HepG2 (cell line): ENCODE measurements at regions not wholly inside any gene's neighbourhood (a gene's known extent, or its start where the extent isn't known, plus 50 kb on each side); places are given as distances from the start of the nearest gene placed in this dataset.

Source experiments
- ATAC-seq: fragments of 200-7000 bp; cut with Tn5 transposase; 3 replicates; pipeline ENCODE4 v1.9.1; 2020; ENCODE audit warnings: mild to moderate bottlenecking, moderate library complexity
- BruUV-seq: library from RNA; stranded (reverse); fragments of 400-500 nt; replicated peaks from 2 replicates; lab custom pipeline; 2021; lab: Mats Ljungman, UMichigan
- CTCF ChIA-PET: fragments of 300-600 bp; formaldehyde crosslinking; extraction: SDS; loops from one replicate; lab custom pipeline; 2021; ENCODE audit warnings: low total read pairs, inconsistent platforms, low intra/inter-chr PET ratio; lab: Yijun Ruan, JAX
- POLR2A ChIA-PET: fragments of 350-600 bp; sonication (Branson Sonifier 250); formaldehyde crosslinking; loops from one replicate; lab custom pipeline; 2020; ENCODE audit warnings: antibody characterized with exemption, inconsistent platforms; lab: Yijun Ruan, JAX
- DNase-seq: peaks from one replicate; pipeline ENCODE4 v3.0.0-alpha.2; 2015; ENCODE audit warnings: low spot score
- FAIRE-seq: peaks from 3 replicates; lab custom pipeline; 2011; peaks lifted over from hg19 to GRCh38; lab: Jason Lieb, UNC
- H2AFZ ChIP-seq: one replicate; pipeline ENCODE4 v1.6.1; 2011; ENCODE audit warnings: low read length, inconsistent platforms
- H3K27ac ChIP-seq: fragments of 300-600 bp; 3 replicates; pipeline ENCODE4 v1.8.0; 2011; ENCODE audit warnings: mixed run types, mild to moderate bottlenecking, mixed read lengths, low read length, inconsistent platforms; ENCODE audit not compliant: insufficient read depth; ENCODE audit errors: extremely low read length
- H3K27me3 ChIP-seq, 2 experiments: fragments of 200-600 bp in 1 of 2; 2 replicates in 1 of 2; 3 replicates in 1 of 2; pipeline versions ENCODE4 v1.6.0 to v1.8.0; 2011; ENCODE audit warnings: low read length in 2 of 2, mild to moderate bottlenecking in 2 of 2, moderate library complexity in 2 of 2, inconsistent platforms in 1 of 2; ENCODE audit not compliant: insufficient read depth in 2 of 2, control insufficient read depth in 1 of 2
- H3K36me3 ChIP-seq, 2 experiments: fragments of 200-600 bp in 1 of 2; replicated peaks in 1 of 2; 2 replicates in 1 of 2; 3 replicates in 1 of 2; pipeline versions ENCODE4 v1.5.1 to v1.8.0; 2011; ENCODE audit warnings: low read length in 2 of 2, inconsistent platforms in 1 of 2; ENCODE audit not compliant: insufficient read depth in 2 of 2, control insufficient read depth in 1 of 2
- H3K4me1 ChIP-seq: 2 replicates; pipeline ENCODE4 v1.5.1; 2012; ENCODE audit warnings: low read length, inconsistent platforms; ENCODE audit not compliant: insufficient read depth
- H3K4me2 ChIP-seq: 2 replicates; pipeline ENCODE4 v1.6.0; 2011; ENCODE audit warnings: low read depth, low read length, inconsistent platforms
- H3K4me3 ChIP-seq, 3 experiments: fragments of 200-600 bp in 1 of 3; sonication (generic), shearing (Covaris generic) in 1 of 3; replicated peaks in 1 of 3; 2 replicates each; pipeline ENCODE4 v1.5.1; 2011 to 2016; ENCODE audit warnings: low read length in 3 of 3, inconsistent platforms in 2 of 3, low read depth in 2 of 3, mild to moderate bottlenecking in 2 of 3, control low read depth in 1 of 3, mixed read lengths in 1 of 3; ENCODE audit not compliant: insufficient read depth in 1 of 3
- H3K79me2 ChIP-seq: one replicate; pipeline ENCODE4 v1.6.1; 2011; ENCODE audit warnings: low read length, inconsistent platforms; ENCODE audit not compliant: insufficient read depth
- H3K9ac ChIP-seq: 2 replicates; pipeline ENCODE4 v1.6.0; 2011; ENCODE audit warnings: mild to moderate bottlenecking, low read depth, low read length, inconsistent platforms; ENCODE audit not compliant: insufficient read depth
- H3K9me3 ChIP-seq: 2 replicates; pipeline ENCODE4 v1.5.1; 2012; ENCODE audit warnings: mild to moderate bottlenecking, low read length
- H4K20me1 ChIP-seq: 2 replicates; pipeline ENCODE4 v1.6.0; 2011; ENCODE audit warnings: inconsistent platforms, mild to moderate bottlenecking, low read length, moderate library complexity; ENCODE audit not compliant: insufficient read depth
- MXD4 ChIP-seq: IDR thresholded peaks from 2 replicates; pipeline ENCODE4 v1.6.1; 2016; ENCODE audit warnings: mild to moderate bottlenecking, missing biosample characterization, missing genetic modification reagents
- NR2F2 ChIP-seq: IDR thresholded peaks from 2 replicates; pipeline ENCODE4 v1.6.1; 2012; ENCODE audit warnings: low read depth, inconsistent platforms, borderline replicate concordance
- PTBP1 ChIP-seq: fragments of 200-400 bp; formaldehyde crosslinking; IDR thresholded peaks from 2 replicates; pipeline ENCODE4 v1.6.1; 2018; ENCODE audit warnings: low read length, low read depth; ENCODE audit not compliant: poor library complexity, severe bottlenecking
- TAF1 ChIP-seq: sonication (generic); formaldehyde crosslinking; IDR thresholded peaks from 2 replicates; pipeline ENCODE4 v1.4.0; 2020; ENCODE audit warnings: missing genetic modification reagents
- ZFP1 ChIP-seq: IDR thresholded peaks from 2 replicates; pipeline ENCODE4 v1.6.1; 2016
- ZNF232 ChIP-seq: sonication (generic); formaldehyde crosslinking; IDR thresholded peaks from 2 replicates; pipeline ENCODE4 v1.4.0; 2020; ENCODE audit warnings: missing genetic modification reagents, borderline replicate concordance
- ZNF367 ChIP-seq: sonication (generic); formaldehyde crosslinking; IDR thresholded peaks from 2 replicates; pipeline ENCODE4 v1.4.0; 2020; ENCODE audit warnings: missing genetic modification reagents, borderline replicate concordance
- ZNF549 ChIP-seq: sonication (generic); formaldehyde crosslinking; IDR thresholded peaks from 2 replicates; pipeline ENCODE4 v1.5.0; 2020; ENCODE audit warnings: missing genetic modification reagents
- ZNF577 ChIP-seq: sonication (generic); formaldehyde crosslinking; IDR thresholded peaks from 2 replicates; pipeline ENCODE4 v1.4.0; 2020; ENCODE audit warnings: mild to moderate bottlenecking, low read depth, missing genetic modification reagents, borderline replicate concordance
- ZNF782 ChIP-seq: sonication (generic); formaldehyde crosslinking; IDR thresholded peaks from 2 replicates; pipeline ENCODE4 v1.4.0; 2020; ENCODE audit warnings: missing genetic modification reagents, mild to moderate bottlenecking, borderline replicate concordance
- WGBS: methylation state at CpG from one replicate; pipeline ENCODE4 v1.1.6; 2017; ENCODE audit warnings: low lambda C conversion rate; 5-methylcytosine and 5-hydroxymethylcytosine counted together
- in situ Hi-C: cut with HindIII; loops from 2 replicates; pipeline ENCODE4 v1.10.0; 2017; ENCODE audit warnings: low pct_unique_long_range_greater_than_20kb; ENCODE audit not compliant: extremely low pct_ligation_motif_present
- intact Hi-C: fragments of 100-400 bp; cut with micrococcal nuclease; formaldehyde crosslinking; loops from one replicate; pipeline ENCODE4 v1.10.0; 2022; ENCODE audit not compliant: unreplicated experiment
- TF ChIP-seq, protein P1 (sequence below): sonication (generic); formaldehyde crosslinking; IDR thresholded peaks from 2 replicates; pipeline ENCODE4 v1.8.0; 2022; ENCODE audit warnings: missing genetic modification reagents, mild to moderate bottlenecking, moderate library complexity, borderline replicate concordance
- TF ChIP-seq, protein P2 (sequence below): sonication (generic); formaldehyde crosslinking; IDR thresholded peaks from 2 replicates; pipeline ENCODE4 v1.4.0; 2020; ENCODE audit warnings: low read depth, mild to moderate bottlenecking, missing genetic modification reagents
- TF ChIP-seq, protein P3 (sequence below): IDR thresholded peaks from 2 replicates; pipeline ENCODE4 v1.6.1; 2016; ENCODE audit warnings: missing compliant biosample characterization, missing genetic modification reagents, borderline replicate concordance
- TF ChIP-seq, protein P4 (sequence below): sonication (generic); formaldehyde crosslinking; IDR thresholded peaks from 2 replicates; pipeline ENCODE4 v1.4.0; 2020; ENCODE audit warnings: missing genetic modification reagents, borderline replicate concordance
- TF ChIP-seq, protein P5 (sequence below): fragments of 450-650 bp; IDR thresholded peaks from 2 replicates; pipeline ENCODE4 v1.6.1; 2017

DNA sequence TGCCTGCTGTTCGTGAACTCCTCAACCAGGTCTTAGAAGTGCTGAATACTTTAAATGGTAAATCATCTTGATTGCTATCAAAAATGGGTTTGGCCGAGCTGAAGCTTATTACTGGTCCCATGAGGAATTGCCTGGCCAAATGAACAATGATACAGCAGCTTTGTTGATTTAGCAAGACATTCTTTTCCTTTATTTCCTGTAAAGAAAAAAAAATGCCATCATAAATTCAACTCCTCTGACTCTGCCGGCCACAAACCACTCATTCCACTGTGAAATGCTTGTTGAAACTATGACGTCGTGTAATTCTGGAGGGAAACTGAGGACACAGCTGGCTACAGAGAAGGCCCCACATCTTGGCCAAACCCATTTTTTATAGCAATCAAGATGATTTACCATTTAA lies 74.2 kb upstream of the ID2 start:
- Histone ChIP-seq H3K27ac (no peak overlapping the region), H3K79me2 (no peaks in the 10 kb centered on the region), H3K4me1 (peaks cover 78% of the 10 kb centered on the region), H3K4me2 (no peak overlapping the region), H3K4me3 (no peak overlapping the region), H2AFZ (no peak overlapping the region), H3K27me3 (no peaks in the 10 kb centered on the region), H4K20me1 (no peaks in the 10 kb centered on the region), H3K9ac (no peak overlapping the region), H3K9me3 (no peaks in the 10 kb centered on the region), H3K36me3 (no peaks in the 10 kb centered on the region)
- CTCF ChIA-PET = no interaction called here
- POLR2A ChIA-PET = interaction anchor here (0.8 to 10.8 kb wide), 3 partner anchors 33 to 73 kb away, joined by 3 to 206 read pairs (median 3); partner anchors contain the start of gene ID2
- in situ Hi-C loops (no loop called here), intact Hi-C loops (loop anchor here (5.0 kb wide), 1 partner anchor 35 kb away; no protein-coding TSS in a partner anchor)
- no TSS peak for BruUV-seq
- FAIRE-seq = no peak
- no peak for ATAC-seq
- DNase-seq = no peak
- 97% methylated on average over 5 of the region's 5 CpGs for WGBS
- TF ChIP-seq TAF1 (CRISPR knock-in tag) (no peak), PTBP1 (no peak), ZFP1 (CRISPR knock-in tag) (no peak), ZNF367 (CRISPR knock-in tag) (no peak), ZNF549 (CRISPR knock-in tag) (no peak), MXD4 (CRISPR knock-in tag) (no peak), NR2F2 (no peak), ZNF232 (CRISPR knock-in tag) (no peak), ZNF782 (CRISPR knock-in tag) (no peak), ZNF577 (no peak)
- TF ChIP-seq, protein P1, sequence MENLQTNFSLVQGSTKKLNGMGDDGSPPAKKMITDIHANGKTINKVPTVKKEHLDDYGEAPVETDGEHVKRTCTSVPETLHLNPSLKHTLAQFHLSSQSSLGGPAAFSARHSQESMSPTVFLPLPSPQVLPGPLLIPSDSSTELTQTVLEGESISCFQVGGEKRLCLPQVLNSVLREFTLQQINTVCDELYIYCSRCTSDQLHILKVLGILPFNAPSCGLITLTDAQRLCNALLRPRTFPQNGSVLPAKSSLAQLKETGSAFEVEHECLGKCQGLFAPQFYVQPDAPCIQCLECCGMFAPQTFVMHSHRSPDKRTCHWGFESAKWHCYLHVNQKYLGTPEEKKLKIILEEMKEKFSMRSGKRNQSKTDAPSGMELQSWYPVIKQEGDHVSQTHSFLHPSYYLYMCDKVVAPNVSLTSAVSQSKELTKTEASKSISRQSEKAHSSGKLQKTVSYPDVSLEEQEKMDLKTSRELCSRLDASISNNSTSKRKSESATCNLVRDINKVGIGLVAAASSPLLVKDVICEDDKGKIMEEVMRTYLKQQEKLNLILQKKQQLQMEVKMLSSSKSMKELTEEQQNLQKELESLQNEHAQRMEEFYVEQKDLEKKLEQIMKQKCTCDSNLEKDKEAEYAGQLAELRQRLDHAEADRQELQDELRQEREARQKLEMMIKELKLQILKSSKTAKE (CRISPR knock-in tag) = no peak
- TF ChIP-seq, protein P2, sequence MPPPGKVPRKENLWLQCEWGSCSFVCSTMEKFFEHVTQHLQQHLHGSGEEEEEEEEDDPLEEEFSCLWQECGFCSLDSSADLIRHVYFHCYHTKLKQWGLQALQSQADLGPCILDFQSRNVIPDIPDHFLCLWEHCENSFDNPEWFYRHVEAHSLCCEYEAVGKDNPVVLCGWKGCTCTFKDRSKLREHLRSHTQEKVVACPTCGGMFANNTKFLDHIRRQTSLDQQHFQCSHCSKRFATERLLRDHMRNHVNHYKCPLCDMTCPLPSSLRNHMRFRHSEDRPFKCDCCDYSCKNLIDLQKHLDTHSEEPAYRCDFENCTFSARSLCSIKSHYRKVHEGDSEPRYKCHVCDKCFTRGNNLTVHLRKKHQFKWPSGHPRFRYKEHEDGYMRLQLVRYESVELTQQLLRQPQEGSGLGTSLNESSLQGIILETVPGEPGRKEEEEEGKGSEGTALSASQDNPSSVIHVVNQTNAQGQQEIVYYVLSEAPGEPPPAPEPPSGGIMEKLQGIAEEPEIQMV = no peak
- TF ChIP-seq, protein P3, sequence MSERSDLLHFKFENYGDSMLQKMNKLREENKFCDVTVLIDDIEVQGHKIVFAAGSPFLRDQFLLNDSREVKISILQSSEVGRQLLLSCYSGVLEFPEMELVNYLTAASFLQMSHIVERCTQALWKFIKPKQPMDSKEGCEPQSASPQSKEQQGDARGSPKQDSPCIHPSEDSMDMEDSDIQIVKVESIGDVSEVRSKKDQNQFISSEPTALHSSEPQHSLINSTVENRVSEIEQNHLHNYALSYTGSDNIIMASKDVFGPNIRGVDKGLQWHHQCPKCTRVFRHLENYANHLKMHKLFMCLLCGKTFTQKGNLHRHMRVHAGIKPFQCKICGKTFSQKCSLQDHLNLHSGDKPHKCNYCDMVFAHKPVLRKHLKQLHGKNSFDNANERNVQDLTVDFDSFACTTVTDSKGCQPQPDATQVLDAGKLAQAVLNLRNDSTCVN (CRISPR knock-in tag) = no peak
- TF ChIP-seq, protein P4, sequence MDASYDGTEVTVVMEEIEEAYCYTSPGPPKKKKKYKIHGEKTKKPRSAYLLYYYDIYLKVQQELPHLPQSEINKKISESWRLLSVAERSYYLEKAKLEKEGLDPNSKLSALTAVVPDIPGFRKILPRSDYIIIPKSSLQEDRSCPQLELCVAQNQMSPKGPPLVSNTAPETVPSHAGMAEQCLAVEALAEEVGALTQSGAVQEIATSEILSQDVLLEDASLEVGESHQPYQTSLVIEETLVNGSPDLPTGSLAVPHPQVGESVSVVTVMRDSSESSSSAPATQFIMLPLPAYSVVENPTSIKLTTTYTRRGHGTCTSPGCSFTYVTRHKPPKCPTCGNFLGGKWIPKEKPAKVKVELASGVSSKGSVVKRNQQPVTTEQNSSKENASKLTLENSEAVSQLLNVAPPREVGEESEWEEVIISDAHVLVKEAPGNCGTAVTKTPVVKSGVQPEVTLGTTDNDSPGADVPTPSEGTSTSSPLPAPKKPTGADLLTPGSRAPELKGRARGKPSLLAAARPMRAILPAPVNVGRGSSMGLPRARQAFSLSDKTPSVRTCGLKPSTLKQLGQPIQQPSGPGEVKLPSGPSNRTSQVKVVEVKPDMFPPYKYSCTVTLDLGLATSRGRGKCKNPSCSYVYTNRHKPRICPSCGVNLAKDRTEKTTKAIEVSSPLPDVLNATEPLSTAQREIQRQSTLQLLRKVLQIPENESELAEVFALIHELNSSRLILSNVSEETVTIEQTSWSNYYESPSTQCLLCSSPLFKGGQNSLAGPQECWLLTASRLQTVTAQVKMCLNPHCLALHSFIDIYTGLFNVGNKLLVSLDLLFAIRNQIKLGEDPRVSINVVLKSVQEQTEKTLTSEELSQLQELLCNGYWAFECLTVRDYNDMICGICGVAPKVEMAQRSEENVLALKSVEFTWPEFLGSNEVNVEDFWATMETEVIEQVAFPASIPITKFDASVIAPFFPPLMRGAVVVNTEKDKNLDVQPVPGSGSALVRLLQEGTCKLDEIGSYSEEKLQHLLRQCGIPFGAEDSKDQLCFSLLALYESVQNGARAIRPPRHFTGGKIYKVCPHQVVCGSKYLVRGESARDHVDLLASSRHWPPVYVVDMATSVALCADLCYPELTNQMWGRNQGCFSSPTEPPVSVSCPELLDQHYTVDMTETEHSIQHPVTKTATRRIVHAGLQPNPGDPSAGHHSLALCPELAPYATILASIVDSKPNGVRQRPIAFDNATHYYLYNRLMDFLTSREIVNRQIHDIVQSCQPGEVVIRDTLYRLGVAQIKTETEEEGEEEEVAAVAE (CRISPR knock-in tag) = no peak
- TF ChIP-seq, protein P5, sequence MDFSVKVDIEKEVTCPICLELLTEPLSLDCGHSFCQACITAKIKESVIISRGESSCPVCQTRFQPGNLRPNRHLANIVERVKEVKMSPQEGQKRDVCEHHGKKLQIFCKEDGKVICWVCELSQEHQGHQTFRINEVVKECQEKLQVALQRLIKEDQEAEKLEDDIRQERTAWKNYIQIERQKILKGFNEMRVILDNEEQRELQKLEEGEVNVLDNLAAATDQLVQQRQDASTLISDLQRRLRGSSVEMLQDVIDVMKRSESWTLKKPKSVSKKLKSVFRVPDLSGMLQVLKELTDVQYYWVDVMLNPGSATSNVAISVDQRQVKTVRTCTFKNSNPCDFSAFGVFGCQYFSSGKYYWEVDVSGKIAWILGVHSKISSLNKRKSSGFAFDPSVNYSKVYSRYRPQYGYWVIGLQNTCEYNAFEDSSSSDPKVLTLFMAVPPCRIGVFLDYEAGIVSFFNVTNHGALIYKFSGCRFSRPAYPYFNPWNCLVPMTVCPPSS = no peak
